ENCODE measurements at regions not wholly inside any gene's neighbourhood (a gene's known extent, or its start where the extent isn't known, plus 50 kb on each side); places are given as distances from the start of the nearest gene placed in this dataset.

GRCh38 chr10:9745158-9745557 is 1272.5 kb upstream of the CELF2 start:
- TF ChIP-seq GATA2 (IDR thresholded peaks at IDR 0.05; ENCODE audit: low read depth, low read length), result no peak
- no peak for TF ChIP-seq GATA3 (IDR thresholded peaks at IDR 0.05; ENCODE audit: low read depth, low read length)

Measured in SH-SY5Y (cell line).